Mesothelial cell of epicardium (in vitro differentiated cells): ENCODE measurements at regions not wholly inside any gene's neighbourhood (a gene's known extent, or its start where the extent isn't known, plus 50 kb on each side); places are given as distances from the start of the nearest gene placed in this dataset.

Source experiments
- DNase-seq, 2 experiments: peaks; one replicate each; pipeline ENCODE4 v3.0.0; 2021; ENCODE audit warnings: low spot score in 2 of 2; ENCODE audit not compliant: unreplicated experiment in 2 of 2
- H3K27ac Mint-ChIP-seq: 2 replicates; pipeline ENCODE4 v1.8.0; 2021; ENCODE audit warnings: mixed read lengths
- H3K27me3 Mint-ChIP-seq: 2 replicates; pipeline ENCODE4 v1.8.0; 2021; ENCODE audit warnings: low read depth, mixed read lengths
- H3K36me3 Mint-ChIP-seq: 2 replicates; pipeline ENCODE4 v1.8.0; 2021; ENCODE audit warnings: mixed read lengths
- H3K4me1 Mint-ChIP-seq: 2 replicates; pipeline ENCODE4 v1.8.0; 2021; ENCODE audit warnings: mixed read lengths
- H3K4me3 Mint-ChIP-seq: 2 replicates; pipeline ENCODE4 v1.8.0; 2021; ENCODE audit warnings: mild to moderate bottlenecking, moderate library complexity, mixed read lengths
- H3K9me3 Mint-ChIP-seq: 2 replicates; pipeline ENCODE4 v1.8.0; 2021; ENCODE audit warnings: mixed read lengths
- TF ChIP-seq, protein P1 (sequence below): fragments of 200-600 bp; sonication (generic); IDR thresholded peaks from one replicate; pipeline ENCODE4 v1.5.0; 2021; ENCODE audit warnings: antibody characterized with exemption; ENCODE audit not compliant: unreplicated experiment

DNA sequence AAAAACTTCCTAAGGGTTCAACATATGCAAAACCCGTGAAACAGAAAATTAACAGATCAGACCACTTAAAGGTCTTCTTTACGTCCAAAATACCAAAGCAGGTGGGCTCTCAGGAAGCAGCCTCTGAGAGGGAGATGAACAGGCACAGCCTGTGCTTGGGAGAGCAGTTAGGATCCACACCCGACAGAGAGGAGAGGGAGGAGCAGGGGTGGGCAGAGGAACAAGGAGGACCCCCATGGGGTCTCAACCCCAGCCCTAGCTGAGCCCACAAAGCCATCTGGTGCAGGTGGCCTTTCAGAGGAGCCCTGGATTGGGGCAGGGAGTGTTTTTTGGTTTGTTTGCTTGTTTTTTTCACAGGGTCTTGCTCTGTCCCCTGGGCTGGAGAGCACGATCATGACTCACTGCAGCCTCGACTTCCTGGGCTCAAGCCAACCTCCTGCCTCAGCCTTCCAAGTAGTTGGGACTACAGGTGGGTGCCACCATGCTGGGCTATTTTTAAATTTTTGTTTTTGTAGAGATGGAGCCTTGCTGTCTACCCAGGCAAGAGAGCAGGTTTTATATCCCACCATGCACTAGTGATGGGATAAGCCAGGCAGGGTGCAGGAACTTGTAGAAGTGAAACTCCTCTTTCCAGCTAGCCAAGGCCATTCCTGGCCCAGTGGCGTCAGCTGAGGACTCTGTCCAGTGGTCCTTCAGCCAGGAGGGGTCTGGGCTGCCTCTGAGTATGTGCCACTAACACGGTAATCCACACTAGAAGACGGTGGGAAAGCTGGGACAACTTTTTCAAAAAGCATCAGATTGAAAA lies 154.1 kb upstream of the HDAC4 start:
- Mint-ChIP-seq H3K4me1 (no peaks in the 10 kb centered on the region), H3K36me3 (no peaks in the 10 kb centered on the region), H3K4me3 (no peak overlapping the region), H3K27me3 (peaks cover 33% of the 10 kb centered on the region), H3K27ac (no peak overlapping the region), H3K9me3 (no peaks in the 10 kb centered on the region)
- DNase-seq, result no peak
- TF ChIP-seq, protein P1, sequence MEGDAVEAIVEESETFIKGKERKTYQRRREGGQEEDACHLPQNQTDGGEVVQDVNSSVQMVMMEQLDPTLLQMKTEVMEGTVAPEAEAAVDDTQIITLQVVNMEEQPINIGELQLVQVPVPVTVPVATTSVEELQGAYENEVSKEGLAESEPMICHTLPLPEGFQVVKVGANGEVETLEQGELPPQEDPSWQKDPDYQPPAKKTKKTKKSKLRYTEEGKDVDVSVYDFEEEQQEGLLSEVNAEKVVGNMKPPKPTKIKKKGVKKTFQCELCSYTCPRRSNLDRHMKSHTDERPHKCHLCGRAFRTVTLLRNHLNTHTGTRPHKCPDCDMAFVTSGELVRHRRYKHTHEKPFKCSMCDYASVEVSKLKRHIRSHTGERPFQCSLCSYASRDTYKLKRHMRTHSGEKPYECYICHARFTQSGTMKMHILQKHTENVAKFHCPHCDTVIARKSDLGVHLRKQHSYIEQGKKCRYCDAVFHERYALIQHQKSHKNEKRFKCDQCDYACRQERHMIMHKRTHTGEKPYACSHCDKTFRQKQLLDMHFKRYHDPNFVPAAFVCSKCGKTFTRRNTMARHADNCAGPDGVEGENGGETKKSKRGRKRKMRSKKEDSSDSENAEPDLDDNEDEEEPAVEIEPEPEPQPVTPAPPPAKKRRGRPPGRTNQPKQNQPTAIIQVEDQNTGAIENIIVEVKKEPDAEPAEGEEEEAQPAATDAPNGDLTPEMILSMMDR, result no peak

DNA sequence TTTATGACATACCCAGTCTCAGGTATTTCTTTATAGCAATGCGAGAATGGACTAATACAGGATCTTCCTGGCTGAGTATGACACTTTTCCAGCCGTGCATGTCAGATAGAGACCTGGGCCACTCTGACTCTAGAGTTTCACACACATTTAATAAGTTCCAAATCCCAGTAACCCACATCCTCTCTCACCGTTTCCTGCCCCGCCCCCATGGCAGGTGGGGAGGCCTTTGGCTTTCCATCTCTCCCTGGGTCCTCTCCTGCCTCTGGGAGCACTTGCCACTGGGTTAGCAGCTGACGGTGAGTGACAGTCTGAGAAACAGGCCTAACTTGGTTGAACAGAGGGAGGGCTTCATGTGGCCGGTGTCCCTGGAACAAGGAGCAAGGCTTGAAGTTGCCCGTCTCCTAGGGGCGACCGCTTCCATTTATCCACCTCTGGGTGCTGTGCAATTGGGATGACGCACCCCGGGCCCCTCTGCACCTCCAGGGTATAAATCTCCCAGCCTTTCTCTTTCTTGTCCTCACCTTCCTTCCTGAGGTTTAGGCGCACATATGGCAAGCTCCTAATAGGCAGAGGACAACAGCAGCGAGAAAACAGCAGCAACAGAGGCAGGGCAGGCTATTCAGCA lies 152.7 kb upstream of the HDAC4 start:
- Mint-ChIP-seq H3K9me3 (no peaks in the 10 kb centered on the region), H3K27ac (no peak overlapping the region), H3K27me3 (peaks cover 32% of the 10 kb centered on the region), H3K4me3 (no peak overlapping the region), H3K36me3 (no peaks in the 10 kb centered on the region), H3K4me1 (no peaks in the 10 kb centered on the region)
- TF ChIP-seq, protein P1, result no peak
- no peak for DNase-seq

DNA sequence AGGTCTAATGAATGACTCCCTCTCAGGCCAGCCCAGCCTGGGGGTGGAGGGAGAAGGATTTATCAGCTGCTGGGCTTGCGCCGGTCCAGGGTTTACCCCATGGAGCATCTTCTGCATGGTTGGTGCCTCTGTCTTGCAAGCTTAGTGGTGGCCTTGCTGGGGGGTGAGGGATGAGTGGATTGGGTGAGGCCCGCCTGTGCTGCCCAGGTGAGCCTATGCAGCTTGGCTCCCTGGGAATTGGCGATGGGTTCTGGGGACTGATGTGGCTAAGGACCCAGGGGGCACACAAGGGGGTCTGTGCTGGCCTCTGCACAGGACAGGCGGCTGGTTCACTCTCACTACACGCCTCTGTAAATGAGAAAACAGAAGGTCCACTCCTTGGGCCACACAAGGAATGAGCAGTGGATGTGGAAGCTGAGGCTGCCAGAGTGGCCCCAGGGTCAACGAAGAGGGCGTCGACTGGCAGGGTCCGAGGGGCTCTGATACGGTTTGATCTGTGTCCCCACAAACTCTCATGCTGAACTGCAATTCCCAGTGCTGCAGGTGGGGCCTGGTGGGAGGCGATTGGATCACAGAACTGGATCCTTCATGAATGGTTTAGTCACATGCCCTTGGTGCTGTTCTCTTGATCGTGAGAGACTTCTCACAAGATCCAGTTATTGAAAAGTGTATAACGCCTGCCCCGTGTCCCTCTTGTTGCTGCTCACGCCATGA lies 151.6 kb upstream of the HDAC4 start:
- TF ChIP-seq, protein P1, result no peak
- peaks cover 35% of the 10 kb centered on the region for H3K27me3 Mint-ChIP-seq

DNA sequence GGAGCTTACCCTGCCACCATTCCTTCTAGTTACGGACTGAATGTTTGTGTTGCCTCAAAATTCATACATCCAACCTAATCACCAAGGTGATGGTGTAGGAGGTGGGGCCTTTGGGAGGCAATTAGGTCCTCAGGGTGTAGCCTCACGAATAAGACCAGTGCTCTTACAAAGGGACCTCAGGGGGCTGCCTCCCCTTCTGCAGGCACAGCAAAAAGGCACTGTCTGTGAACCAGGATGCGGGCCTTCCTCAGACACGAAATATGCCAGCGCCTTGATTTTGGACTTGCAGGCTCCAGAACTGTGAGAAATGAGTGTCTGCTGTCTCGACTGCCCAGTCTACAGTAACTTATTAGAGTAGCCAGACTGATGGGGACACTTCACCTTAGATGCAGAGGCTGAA lies 150.4 kb upstream of the HDAC4 start:
- Mint-ChIP-seq H3K4me1 (no peaks in the 10 kb centered on the region), H3K36me3 (no peaks in the 10 kb centered on the region), H3K27me3 (peaks cover 36% of the 10 kb centered on the region), H3K27ac (no peak overlapping the region), H3K9me3 (no peaks in the 10 kb centered on the region), H3K4me3 (no peak overlapping the region)
- TF ChIP-seq, protein P1, result no peak
- DNase-seq, result no peak

More for the DNA sequence above, 151.6 kb upstream of the HDAC4 start:
- no peak overlapping the region for H3K4me3 Mint-ChIP-seq
- no peaks in the 10 kb centered on the region for H3K36me3 Mint-ChIP-seq
- H3K27ac Mint-ChIP-seq, result no peak overlapping the region
- DNase-seq, result no peak
- no peaks in the 10 kb centered on the region for H3K4me1 Mint-ChIP-seq
- no peaks in the 10 kb centered on the region for H3K9me3 Mint-ChIP-seq

DNA sequence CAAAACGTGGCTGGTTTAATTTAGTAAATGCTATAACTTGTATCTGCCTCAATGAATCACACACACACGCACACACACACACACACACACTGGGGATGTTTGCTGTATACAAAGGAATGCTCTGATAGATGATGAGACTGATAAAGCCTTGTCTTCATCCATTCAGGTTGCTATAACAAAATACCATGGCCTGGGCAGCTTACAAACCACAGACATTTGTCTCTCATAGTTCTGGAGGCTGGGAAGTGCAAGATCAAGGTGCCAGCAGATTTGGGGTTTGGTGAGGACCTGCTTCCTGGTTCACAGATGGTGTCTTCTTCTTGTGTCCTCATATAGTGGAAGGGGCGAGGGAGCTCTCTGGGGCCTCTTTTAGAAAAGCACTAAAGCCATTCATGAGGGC lies 149.5 kb upstream of the HDAC4 start:
- no peak for DNase-seq
- peaks cover 37% of the 10 kb centered on the region for H3K27me3 Mint-ChIP-seq
- no peaks in the 10 kb centered on the region for H3K4me1 Mint-ChIP-seq
- H3K4me3 Mint-ChIP-seq, result no peak overlapping the region
- H3K36me3 Mint-ChIP-seq, result no peaks in the 10 kb centered on the region
- no peaks in the 10 kb centered on the region for H3K9me3 Mint-ChIP-seq
- TF ChIP-seq, protein P1, result no peak
- no peak overlapping the region for H3K27ac Mint-ChIP-seq
